Ishikawa (cell line): ENCODE measurements at regions not wholly inside any gene's neighbourhood (a gene's known extent, or its start where the extent isn't known, plus 50 kb on each side); places are given as distances from the start of the nearest gene placed in this dataset.

Experiments used
- CEBPB ChIP-seq: IDR thresholded peaks from 2 replicates; pipeline ENCODE4 v1.6.1; 2012
- CREB1 ChIP-seq: IDR thresholded peaks from 2 replicates; pipeline ENCODE4 v1.6.1; 2012; ENCODE audit warnings: low read depth
- EGR1 ChIP-seq: IDR thresholded peaks from 2 replicates; pipeline ENCODE4 v1.6.1; 2012
- EP300 ChIP-seq: IDR thresholded peaks from 2 replicates; pipeline ENCODE4 v1.6.1; 2012; ENCODE audit warnings: borderline replicate concordance
- FOXM1 ChIP-seq: IDR thresholded peaks from 2 replicates; pipeline ENCODE4 v1.6.1; 2012; ENCODE audit warnings: low read depth, borderline replicate concordance
- MAX ChIP-seq: IDR thresholded peaks from 2 replicates; pipeline ENCODE4 v1.6.1; 2012
- NFIC ChIP-seq: IDR thresholded peaks from 2 replicates; pipeline ENCODE4 v1.6.1; 2012
- RAD21 ChIP-seq: IDR thresholded peaks from 2 replicates; pipeline ENCODE4 v1.6.1; 2012; ENCODE audit warnings: low read depth
- TAF1 ChIP-seq: IDR thresholded peaks from 2 replicates; pipeline ENCODE4 v1.6.1; 2012; ENCODE audit warnings: low read depth, mild to moderate bottlenecking
- TCF12 ChIP-seq: IDR thresholded peaks from 2 replicates; pipeline ENCODE4 v1.6.1; 2012; ENCODE audit warnings: low read depth
- TEAD4 ChIP-seq: IDR thresholded peaks from 2 replicates; pipeline ENCODE4 v1.6.1; 2012
- USF1 ChIP-seq: IDR thresholded peaks from 2 replicates; pipeline ENCODE4 v1.6.1; 2012
- YY1 ChIP-seq: IDR thresholded peaks from 2 replicates; pipeline ENCODE4 v1.6.1; 2012; ENCODE audit warnings: low read depth
- ZBTB7A ChIP-seq: IDR thresholded peaks from 2 replicates; pipeline ENCODE4 v1.6.1; 2012; ENCODE audit warnings: low read depth
- TF ChIP-seq, protein P1 (sequence below): IDR thresholded peaks from 2 replicates; pipeline ENCODE4 v1.6.1; 2012; ENCODE audit warnings: low read depth, mild to moderate bottlenecking

DNA sequence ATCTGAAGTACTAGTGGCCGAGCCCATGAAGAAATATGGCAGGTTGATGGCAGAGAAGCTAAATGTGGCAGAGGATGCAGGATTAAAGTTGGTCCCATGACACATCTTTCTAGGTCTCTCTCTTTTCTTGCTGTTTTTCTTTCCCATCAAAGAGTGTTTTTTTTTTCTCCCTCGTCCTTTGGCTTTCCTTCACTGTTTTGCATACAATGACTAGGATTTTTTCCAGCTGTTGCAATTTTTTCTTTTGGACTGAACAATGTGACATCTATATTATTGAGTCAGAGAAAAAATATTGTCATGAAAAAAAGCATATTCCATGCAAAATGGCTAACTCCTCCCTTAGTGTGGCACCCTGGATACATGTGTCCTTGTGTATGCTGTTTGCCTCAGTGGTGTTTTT lies 939.5 kb upstream of the FANCL start:
- TF ChIP-seq YY1 (no peak), TEAD4 (no peak)
- TF ChIP-seq, protein P1, sequence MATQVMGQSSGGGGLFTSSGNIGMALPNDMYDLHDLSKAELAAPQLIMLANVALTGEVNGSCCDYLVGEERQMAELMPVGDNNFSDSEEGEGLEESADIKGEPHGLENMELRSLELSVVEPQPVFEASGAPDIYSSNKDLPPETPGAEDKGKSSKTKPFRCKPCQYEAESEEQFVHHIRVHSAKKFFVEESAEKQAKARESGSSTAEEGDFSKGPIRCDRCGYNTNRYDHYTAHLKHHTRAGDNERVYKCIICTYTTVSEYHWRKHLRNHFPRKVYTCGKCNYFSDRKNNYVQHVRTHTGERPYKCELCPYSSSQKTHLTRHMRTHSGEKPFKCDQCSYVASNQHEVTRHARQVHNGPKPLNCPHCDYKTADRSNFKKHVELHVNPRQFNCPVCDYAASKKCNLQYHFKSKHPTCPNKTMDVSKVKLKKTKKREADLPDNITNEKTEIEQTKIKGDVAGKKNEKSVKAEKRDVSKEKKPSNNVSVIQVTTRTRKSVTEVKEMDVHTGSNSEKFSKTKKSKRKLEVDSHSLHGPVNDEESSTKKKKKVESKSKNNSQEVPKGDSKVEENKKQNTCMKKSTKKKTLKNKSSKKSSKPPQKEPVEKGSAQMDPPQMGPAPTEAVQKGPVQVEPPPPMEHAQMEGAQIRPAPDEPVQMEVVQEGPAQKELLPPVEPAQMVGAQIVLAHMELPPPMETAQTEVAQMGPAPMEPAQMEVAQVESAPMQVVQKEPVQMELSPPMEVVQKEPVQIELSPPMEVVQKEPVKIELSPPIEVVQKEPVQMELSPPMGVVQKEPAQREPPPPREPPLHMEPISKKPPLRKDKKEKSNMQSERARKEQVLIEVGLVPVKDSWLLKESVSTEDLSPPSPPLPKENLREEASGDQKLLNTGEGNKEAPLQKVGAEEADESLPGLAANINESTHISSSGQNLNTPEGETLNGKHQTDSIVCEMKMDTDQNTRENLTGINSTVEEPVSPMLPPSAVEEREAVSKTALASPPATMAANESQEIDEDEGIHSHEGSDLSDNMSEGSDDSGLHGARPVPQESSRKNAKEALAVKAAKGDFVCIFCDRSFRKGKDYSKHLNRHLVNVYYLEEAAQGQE = no peak

DNA sequence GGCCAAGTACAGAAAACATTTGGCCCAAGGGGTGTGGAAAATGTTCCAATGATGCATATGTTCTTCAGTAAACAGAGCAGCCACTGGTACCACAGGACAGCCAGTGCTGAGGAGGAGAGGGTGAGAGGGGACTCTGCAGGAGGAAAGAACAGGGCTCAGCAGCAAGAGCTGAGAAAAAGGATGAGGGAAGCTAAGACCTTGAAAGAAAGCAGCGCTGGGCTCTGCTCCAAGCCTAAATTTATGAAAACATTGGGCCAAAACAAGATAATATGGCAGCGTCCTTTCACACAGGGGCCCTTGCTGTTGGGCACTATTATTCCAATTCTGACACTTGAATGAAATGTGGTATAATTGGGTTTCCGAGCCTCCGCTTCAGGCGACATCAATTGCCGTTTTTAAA lies 939.0 kb upstream of the FANCL start:
- TF ChIP-seq, protein P1 = no peak
- TF ChIP-seq FOXM1 (no peak), TEAD4 (no peak), CREB1 (no peak), NFIC (no peak), RAD21 (no peak), TAF1 (no peak)

DNA sequence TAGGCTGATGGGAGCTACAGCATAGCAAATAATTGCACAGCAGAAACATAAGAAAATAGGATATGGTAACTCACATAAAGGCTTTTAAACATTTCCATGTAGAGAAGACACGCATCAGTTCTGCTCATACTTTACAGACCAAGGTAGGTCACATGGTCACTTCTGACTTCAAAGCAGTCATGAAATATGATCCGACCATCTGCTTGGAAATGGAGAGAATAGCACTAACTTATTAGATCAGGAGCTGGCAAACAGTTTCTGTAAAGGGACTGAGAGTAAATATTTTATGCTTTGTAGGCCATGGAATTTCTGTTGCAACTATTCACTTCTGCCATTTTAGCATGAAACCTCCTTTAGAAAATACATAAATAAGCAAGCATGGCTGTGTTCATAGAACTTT lies 936.6 kb upstream of the FANCL start:
- TF ChIP-seq, protein P1 = no peak
- no peak for TF ChIP-seq EP300
- TF ChIP-seq NFIC = no peak
- no peak for TF ChIP-seq YY1
- no peak for TF ChIP-seq TCF12
- no peak for TF ChIP-seq CEBPB
- no peak for TF ChIP-seq USF1
- no peak for TF ChIP-seq MAX
- TF ChIP-seq TEAD4 = no peak
- no peak for TF ChIP-seq EGR1
- no peak for TF ChIP-seq RAD21
- TF ChIP-seq CREB1 = no peak
- no peak for TF ChIP-seq FOXM1
- TF ChIP-seq TAF1 = no peak
- TF ChIP-seq ZBTB7A = no peak

- no peak for TF ChIP-seq EP300
- no peak for TF ChIP-seq NFIC
- no peak for TF ChIP-seq FOXM1
- no peak for TF ChIP-seq TCF12
- TF ChIP-seq CEBPB = no peak
Observed at GRCh38 chr2:59176737-59177136, 935.6 kb upstream of the FANCL start.

DNA sequence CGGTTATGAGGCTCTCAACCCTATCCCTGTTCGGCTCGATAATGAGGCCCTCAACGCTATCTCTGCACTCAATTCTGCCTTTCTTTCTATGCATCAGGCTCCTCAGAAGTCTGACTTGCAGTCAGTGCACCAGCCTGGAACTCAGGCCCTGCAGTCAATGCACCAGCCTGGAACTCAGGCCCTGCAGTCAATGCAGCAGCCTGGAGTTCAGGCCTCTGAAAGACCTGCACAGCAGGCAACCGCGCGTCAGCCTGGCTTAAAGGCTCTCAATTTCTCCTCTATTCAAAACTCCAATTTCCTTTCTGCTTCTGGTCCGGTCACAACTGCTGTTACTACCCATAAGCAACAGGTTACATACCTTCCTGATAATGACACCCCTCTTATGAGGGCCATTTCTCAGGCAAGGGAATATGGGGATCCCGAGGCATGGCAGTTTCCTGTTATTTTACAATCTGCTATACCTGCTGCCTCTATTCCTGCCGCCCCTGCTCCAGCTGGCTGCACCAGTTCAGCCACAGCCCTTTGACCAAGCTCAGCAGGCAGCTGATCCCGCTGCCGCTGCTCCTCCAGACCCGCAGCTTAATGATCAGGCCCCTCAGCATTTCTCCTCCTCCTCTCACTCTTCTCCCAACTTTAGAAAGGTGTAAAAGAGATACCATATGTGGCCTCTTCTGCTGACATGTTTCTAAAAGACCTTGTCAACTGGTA lies 933.6 kb upstream of the FANCL start:
- TF ChIP-seq MAX = no peak
- TF ChIP-seq YY1 = no peak
- no peak for TF ChIP-seq USF1
- TF ChIP-seq EGR1 = no peak
- no peak for TF ChIP-seq TEAD4
- no peak for TF ChIP-seq CEBPB
- TF ChIP-seq ZBTB7A = no peak
- TF ChIP-seq TAF1 = no peak
- no peak for TF ChIP-seq FOXM1
- no peak for TF ChIP-seq RAD21
- TF ChIP-seq TCF12 = no peak
- no peak for TF ChIP-seq EP300
- TF ChIP-seq CREB1 = no peak
- TF ChIP-seq, protein P1 = no peak
- TF ChIP-seq NFIC = no peak
